Activated effector memory CD4-positive, alpha-beta T cell treated with Interleukin-2 at 50 U/mL for 16 hours (primary cell): ENCODE measurements at regions not wholly inside any gene's neighbourhood (a gene's known extent, or its start where the extent isn't known, plus 50 kb on each side); places are given as distances from the start of the nearest gene placed in this dataset.

Source experiments
- DNase-seq: peaks from one replicate; pipeline ENCODE4 v3.0.0-alpha.2; 2020

- no peak for DNase-seq
These were observed 92.3 kb downstream of the GYPC start for GRCh38 chr2:126748188-126748760.

DNA sequence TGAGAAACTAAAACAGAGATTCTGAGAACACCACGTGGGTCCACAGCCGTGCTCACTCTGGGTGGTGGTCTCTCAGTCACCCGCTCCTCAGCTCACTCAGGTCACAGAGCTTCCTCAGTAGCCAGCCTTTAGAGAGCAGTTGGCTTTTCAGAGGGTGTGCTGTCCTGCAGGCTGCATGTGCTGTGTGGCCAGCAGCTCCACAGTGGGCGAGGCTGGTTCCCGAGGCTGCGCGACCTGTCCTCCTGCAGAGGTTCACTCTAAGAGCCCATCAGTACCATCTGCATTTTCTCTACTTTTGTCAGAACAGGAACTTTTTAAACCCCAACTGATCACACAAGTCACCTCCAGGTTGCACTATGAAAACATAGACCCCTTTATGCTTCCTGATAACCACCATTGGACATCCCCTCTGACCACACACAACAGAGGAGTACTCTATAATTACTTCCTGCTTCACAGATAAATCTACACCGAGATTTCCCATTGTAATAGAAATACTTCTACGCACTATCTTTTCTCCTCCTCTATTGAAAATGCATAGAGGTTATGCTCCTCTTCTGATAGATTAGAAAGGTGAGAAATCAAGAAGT, 93.1 kb downstream of the GYPC start:
- no peak for DNase-seq

DNA sequence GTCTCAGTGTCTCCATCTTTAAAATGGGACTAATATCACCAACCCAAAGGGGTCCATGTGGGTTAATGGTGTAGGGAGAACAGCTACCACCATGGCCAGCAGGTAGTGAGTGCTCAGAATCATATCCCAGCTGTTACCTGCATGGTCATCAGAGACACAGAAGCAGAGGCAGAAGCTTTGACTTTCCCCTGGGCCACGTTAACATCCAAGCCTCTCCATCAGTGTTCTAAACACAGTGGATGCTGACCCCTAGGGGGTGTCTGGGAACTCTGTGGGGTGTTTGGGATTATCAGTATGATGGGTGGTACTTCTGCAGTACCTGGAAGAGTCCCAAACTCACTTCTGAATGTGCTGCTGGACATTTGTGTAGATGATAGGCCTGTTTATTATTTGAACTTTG, 93.6 kb downstream of the GYPC start:
- no peak for DNase-seq

DNA sequence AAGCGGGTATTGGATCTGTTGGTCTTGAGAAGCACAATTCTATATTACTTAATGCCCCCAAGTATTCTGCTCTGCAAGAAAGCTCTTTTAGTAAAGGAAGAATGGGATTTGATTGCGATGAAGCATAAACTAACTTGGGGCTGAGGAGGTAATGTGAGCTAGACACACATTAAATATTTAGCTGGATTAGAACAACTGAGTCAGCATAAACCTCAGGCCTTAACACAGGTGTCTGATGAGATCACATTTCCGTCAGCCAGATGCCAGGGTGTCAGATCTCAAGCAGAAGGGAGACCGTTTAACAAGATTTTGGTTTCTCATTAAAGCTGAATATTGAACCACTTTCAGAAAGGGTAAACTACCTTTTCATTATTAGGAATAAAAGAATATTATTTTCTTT, 94.5 kb downstream of the GYPC start:
- DNase-seq, result no peak

GRCh38 chr2:126751477-126751876, 95.5 kb downstream of the GYPC start:
- no peak for DNase-seq

GRCh38 chr2:126752876-126753275, 96.9 kb downstream of the GYPC start:
- DNase-seq, result no peak

DNA sequence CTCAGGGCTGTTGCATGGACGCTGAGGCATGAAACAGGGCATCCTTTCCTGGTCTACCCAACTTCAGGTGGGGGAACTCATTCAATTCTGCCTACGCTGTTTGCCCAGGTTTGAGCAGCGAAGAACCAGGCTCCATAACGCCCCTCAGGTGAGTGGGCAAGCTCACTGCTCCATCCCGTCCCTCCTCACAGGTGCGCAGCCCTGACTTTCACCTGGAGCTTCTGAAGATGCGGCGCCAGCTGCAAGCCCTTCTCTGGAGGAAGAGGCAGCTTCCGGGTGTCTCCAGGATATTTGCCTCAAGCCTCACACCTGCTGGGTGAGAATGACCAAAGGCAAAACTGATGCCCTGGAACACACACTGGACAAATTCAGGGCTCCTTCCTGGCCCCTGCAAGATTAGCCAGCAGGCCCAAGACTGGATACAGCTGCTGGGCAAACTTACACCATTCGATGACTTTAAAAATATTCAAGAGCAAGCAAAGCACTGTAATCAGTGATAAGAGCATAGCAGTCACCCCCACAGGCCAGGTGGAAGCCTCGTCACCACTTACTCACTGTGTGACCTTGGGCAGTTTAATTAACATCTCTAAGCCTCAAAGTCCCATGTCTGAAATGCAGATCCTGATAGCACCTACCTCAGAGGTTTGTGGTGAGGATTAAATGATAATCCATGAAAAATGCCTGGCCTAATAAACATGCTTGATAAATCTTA, 97.7 kb downstream of the GYPC start:
- DNase-seq, result no peak

- no peak for DNase-seq
These were observed 98.5 kb downstream of the GYPC start for GRCh38 chr2:126754240-126755004.

DNA sequence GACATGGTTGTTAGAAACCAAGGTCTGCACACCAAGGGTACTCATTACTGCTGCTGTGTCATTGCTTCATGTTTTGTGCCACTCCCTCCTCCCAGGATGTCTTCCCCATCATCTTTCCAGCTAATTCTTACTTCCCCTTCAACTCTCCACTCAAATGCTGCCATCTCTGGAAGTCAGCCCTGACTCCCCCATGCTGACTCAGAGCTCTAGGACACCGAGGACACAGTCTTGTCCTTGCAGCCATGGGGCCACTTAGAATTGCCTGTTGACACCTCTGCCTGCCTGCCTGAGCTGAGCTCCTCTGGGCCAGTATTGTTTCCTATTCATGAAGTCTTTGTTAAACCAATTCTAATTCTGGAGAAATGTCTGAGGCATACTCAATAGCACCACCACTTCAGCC, 100.2 kb downstream of the GYPC start:
- DNase-seq, result no peak

DNA sequence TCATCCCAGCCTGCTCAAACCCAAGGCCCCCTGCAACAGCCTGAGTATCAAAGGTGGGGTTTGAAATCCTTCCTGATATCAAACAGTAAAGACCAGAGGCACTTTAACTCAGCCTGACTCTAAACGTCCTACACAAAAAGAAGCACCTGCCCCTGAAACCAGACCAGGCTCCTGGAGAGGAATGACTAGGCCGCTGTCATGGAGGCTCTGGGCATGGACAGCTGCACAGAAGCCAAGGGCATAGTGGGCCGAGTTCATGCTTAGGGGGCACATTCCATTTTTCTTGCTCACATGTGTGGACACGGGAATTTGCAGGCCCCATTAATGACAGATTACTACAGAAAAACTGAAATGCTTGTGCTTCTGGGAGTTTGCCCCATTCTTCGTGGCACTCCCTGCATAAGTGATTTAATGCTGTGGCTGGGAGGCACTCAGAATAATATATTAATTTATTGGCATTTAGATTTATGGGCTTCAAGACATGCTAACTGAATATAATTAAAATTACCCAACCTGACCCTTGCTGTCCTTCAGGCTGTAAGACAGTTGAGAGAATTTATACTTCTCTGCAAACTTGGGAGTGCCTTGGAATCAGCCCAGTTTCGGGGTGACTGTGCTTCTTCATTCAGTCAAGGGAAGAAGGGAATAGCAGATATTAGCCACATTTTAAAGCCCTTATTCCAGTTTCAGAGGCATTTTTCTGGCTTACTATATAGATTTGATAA, 105.5 kb downstream of the GYPC start:
- no peak for DNase-seq

GRCh38 chr2:126761981-126762878, 106.3 kb downstream of the GYPC start:
- DNase-seq, result peak; percentile 56

- no peak for DNase-seq
These were observed 108.8 kb downstream of the GYPC start for GRCh38 chr2:126764686-126765265.

- DNase-seq, result no peak
These were observed 109.4 kb downstream of the GYPC start for GRCh38 chr2:126765395-126765794.

DNA sequence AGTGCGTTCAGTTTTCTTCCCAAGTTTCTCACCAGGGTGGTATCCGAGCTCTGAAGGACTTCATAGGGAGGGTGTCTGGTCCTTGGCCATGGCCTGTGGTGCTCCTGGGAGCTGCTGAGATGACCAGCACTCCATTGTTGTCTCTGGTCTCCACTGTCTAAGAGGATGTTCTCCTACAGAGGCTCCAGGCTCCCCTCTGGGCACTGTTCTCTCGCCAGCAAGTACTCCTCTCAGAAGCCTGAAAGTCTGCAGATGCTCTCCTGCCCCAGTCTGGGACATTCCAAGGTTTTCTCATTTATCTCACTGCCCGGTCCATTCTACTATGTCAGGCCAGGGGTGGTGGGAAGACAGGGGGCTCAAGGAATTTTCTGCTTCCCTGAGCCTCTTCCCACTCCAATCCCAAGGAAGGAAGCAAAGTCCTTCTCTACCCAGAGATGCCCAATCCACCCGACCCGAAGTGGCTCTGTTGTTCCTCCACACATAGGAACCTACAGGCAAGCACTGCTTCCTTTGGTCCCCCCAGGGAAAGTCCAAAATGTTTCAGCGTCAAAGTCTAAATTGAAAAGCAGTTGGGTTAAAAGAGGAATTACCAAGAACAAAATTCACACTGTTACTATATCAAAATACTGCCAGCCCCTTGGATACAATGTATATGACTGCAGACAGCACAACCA, 110.5 kb downstream of the GYPC start:
- DNase-seq, result no peak

DNA sequence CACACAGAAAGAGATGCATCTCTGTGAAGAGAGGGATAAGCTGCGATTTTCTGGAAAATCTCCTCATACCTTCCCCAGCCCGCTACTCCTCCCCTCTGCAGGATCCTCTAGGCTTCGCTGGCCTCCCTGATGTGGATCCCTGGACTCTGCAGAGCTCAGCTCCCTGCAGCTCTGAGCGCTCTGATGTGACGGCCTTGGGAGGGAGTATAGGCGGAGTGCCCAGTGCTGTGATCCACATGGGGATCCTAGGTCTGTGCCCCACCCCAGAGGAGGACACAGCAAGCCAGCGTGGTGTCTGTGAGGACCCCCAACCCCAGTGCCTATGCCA, 111.0 kb downstream of the GYPC start:
- no peak for DNase-seq

GRCh38 chr2:126769118-126769517, 113.2 kb downstream of the GYPC start:
- DNase-seq, result no peak

- no peak for DNase-seq
These were observed 114.5 kb downstream of the GYPC start for GRCh38 chr2:126770466-126770865.

DNA sequence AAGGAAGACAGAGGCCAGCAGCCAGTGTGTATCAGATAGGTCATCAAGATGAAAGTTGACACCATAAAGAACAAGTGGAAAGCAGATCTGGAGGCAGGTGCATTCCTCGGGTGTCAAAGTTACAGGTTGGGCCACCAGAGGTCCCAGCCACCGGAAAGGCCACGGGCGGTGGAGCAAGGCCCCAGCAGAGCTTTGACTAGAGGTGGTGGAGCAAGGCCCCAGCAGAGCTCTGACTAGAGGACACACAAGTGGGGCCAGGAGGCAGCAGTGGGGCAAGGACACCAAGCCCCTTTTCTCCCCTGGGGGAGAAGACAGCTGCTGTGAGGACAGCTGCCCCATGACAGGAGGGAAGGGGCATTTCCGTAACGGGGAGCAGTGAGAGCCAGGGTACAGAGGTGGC, 115.1 kb downstream of the GYPC start:
- DNase-seq, result no peak

GRCh38 chr2:126771501-126772195, 115.7 kb downstream of the GYPC start:
- no peak for DNase-seq

- no peak for DNase-seq
These were observed 118.3 kb downstream of the GYPC start for GRCh38 chr2:126774290-126774689.

DNA sequence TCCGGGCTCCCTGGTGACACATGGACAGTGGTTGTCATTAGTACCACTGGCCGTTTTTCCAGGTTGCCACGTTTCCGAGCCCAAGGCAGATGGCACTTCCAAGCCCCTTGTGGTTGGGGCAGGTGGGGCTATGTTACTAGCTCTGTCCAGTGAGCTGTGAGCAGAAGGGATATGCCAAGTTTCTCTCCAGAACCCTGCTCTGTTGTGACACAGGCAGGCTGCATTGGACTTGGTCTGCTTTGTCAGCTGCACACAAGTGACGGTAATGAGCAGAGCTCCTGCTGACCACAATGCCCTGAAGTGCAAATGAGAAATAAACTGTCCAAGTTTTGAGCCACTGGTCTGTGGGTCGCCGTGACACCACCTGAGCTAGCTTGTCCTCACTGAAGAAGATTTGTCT, 118.8 kb downstream of the GYPC start:
- DNase-seq, result no peak
